ENCODE measurements at regions not wholly inside any gene's neighbourhood (a gene's known extent, or its start where the extent isn't known, plus 50 kb on each side); places are given as distances from the start of the nearest gene placed in this dataset.

DNA sequence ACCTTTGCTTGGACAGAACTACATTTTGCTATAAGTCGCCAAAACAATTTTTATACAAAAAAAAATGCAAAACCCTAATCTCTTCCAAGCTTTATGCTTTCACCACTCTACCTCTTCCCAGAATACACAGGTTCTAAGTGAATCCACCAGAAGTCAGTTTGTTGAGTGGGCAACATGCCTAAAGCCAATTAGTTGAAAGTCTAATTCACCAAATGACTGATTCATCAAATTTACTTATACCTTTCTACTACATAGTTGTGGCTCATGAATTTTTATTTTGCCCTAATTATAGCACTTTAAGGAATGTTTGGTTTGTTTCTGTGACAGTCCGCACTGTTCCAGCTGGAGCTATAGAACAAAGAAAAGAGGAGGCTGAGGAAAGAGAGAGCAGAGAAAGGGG lies 265.9 kb upstream of the TGFBR2 start:
- H3K27ac ChIP-seq, result no peak overlapping the region

DNA sequence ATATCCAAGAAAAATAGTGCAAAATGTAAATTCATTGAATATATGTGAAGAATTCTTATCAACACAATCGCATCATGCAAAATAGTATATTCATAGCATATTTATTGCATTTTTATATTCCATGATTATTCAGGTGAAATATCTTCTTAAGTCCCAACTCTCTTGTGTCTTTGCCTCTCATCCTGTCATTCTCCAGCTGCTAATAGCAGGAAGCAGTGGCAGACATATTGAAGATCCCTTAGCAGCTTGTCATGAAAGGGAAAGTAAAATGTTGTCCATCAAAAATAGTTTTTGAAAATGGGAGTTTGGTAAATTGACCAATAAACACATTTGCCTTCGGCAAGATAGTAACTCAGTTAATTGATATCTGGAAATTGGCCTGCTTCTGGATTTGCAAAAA lies 265.3 kb upstream of the TGFBR2 start:
- no peak overlapping the region for H3K27ac ChIP-seq
- TF ChIP-seq, protein P1, sequence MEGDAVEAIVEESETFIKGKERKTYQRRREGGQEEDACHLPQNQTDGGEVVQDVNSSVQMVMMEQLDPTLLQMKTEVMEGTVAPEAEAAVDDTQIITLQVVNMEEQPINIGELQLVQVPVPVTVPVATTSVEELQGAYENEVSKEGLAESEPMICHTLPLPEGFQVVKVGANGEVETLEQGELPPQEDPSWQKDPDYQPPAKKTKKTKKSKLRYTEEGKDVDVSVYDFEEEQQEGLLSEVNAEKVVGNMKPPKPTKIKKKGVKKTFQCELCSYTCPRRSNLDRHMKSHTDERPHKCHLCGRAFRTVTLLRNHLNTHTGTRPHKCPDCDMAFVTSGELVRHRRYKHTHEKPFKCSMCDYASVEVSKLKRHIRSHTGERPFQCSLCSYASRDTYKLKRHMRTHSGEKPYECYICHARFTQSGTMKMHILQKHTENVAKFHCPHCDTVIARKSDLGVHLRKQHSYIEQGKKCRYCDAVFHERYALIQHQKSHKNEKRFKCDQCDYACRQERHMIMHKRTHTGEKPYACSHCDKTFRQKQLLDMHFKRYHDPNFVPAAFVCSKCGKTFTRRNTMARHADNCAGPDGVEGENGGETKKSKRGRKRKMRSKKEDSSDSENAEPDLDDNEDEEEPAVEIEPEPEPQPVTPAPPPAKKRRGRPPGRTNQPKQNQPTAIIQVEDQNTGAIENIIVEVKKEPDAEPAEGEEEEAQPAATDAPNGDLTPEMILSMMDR (conservative IDR thresholded peaks at IDR 0.05), result no peak
- TF ChIP-seq ZFX (IDR thresholded peaks at IDR 0.05), result no peak

More for the DNA sequence above, 265.9 kb upstream of the TGFBR2 start:
- TF ChIP-seq, protein P1 (conservative IDR thresholded peaks at IDR 0.05), result no peak
- TF ChIP-seq ZFX (IDR thresholded peaks at IDR 0.05), result no peak

GRCh38 chr3:30341851-30342250 lies 264.6 kb upstream of the TGFBR2 start:
- TF ChIP-seq ZFX (IDR thresholded peaks at IDR 0.05), result no peak
- TF ChIP-seq, protein P1 (conservative IDR thresholded peaks at IDR 0.05), result no peak
- no peak overlapping the region for H3K27ac ChIP-seq

DNA sequence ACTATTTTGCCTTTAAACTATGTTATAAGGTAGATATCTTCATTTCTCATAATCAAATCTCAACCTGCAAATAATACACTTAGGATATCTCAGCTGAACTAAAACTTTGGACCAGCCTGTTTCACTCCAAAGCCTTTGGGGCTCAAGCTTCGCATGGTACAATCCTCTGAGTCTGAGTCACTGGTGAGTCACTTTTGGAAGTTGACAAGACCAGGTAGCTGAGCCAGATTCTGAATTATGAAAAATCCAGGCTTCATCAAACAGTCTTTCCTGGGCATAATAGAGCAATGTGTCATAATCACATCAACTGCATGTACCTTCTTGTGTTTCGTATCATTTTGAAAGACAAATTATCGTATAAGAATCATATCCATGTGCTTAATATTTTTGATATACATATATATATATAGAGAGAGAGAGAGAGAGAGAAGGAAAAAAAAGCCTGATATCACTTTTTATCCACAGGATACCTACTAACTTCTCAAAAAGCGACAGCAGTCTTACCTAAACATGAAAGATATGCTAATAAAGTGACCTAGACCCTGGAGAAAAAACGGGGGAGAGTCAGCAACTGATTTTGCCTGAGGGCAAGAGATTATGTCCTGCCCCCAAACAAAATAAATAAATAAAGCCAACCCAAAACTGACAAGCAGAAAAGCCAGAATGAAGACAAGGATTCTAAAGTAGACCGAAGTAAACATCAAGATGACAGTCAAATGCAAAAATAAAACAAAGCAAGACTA lies 263.9 kb upstream of the TGFBR2 start:
- TF ChIP-seq, protein P1 (conservative IDR thresholded peaks at IDR 0.05), result no peak
- no peak for TF ChIP-seq ZFX (IDR thresholded peaks at IDR 0.05)
- H3K27ac ChIP-seq, result no peak overlapping the region

DNA sequence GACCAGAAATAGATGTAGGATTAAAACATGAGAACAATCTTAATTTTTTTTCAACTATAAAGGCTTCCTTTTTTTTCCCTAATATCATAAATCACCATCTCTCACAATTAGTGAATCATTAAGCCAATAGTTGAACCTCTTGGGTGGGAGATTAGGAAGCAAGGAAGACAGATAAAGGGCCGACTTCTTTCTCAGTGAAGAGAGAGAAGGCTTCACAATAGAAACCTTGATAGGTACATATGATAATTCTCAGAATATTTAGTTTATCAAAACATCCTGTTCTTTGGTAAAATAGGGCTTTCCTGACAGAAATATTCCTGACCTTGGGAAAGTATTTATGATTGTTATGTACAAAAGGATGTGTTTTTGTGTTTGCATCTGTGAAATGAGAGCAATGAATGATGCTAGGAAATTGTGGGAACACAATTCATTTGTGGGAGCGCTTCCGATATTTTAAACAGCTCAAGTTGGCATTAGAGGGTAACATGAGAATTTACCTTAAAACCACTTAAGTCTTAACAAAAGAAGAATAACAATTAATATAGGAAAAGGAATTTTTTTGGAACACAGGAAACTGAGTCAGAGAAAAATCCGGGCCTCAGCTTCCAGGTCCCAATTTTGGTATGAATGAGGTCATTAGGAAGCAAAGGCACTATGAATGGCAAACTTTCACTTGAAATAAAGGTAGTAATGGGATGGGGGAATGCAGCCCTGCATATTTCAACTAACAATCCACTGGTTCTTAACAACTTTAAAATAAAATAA lies 263.2 kb upstream of the TGFBR2 start:
- no peak overlapping the region for H3K27ac ChIP-seq
- no peak for TF ChIP-seq ZFX (IDR thresholded peaks at IDR 0.05)
- TF ChIP-seq, protein P1 (conservative IDR thresholded peaks at IDR 0.05), result no peak

DNA sequence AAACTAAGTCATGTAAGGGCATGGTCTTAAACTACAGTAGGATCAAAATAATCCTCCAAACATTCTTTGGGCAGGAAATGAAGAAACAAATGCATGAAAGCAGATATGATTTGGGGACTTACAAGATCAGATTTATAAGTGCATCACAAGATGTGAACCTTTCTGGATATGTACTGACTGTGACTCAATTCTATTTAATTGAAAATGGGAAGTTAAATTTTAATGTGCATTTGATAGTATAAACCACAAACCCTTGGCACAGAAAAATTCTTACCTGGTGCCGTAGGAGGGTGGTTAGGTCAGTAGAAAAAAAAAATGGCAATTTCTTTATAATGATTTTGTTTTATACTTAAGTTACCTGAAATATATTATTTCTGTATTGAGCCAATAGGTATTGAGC lies 262.5 kb upstream of the TGFBR2 start:
- H3K27ac ChIP-seq, result no peak overlapping the region
- TF ChIP-seq, protein P1 (conservative IDR thresholded peaks at IDR 0.05), result no peak
- no peak for TF ChIP-seq ZFX (IDR thresholded peaks at IDR 0.05)

GRCh38 chr3:30344288-30344687 lies 262.1 kb upstream of the TGFBR2 start:
- H3K27ac ChIP-seq, result no peak overlapping the region
- TF ChIP-seq, protein P1 (conservative IDR thresholded peaks at IDR 0.05), result no peak
- no peak for TF ChIP-seq ZFX (IDR thresholded peaks at IDR 0.05)
